HEK293 (cell line): ENCODE measurements at regions not wholly inside any gene's neighbourhood (a gene's known extent, or its start where the extent isn't known, plus 50 kb on each side); places are given as distances from the start of the nearest gene placed in this dataset.

Experiments used
- FEZF1 ChIP-seq: fragments of 450-650 bp; formaldehyde crosslinking; IDR thresholded peaks from 2 replicates; pipeline ENCODE4 v1.5.1; 2016; ENCODE audit warnings: missing biosample characterization, missing genetic modification characterization
- GFI1B ChIP-seq: fragments of 450-650 bp; formaldehyde crosslinking; IDR thresholded peaks from 2 replicates; pipeline ENCODE4 v1.5.1; 2016; ENCODE audit warnings: missing biosample characterization, missing genetic modification characterization
- GLIS2 ChIP-seq: fragments of 450-650 bp; formaldehyde crosslinking; IDR thresholded peaks from 2 replicates; pipeline ENCODE4 v1.5.1; 2016; ENCODE audit warnings: missing biosample characterization, missing genetic modification characterization
- HIC1 ChIP-seq: fragments of 450-650 bp; formaldehyde crosslinking; IDR thresholded peaks from 2 replicates; pipeline ENCODE4 v1.5.1; 2016; ENCODE audit warnings: missing biosample characterization, missing genetic modification characterization
- IKZF3 ChIP-seq: fragments of 450-650 bp; IDR thresholded peaks from 2 replicates; pipeline ENCODE4 v1.5.0; 2018; ENCODE audit warnings: missing biosample characterization, mild to moderate bottlenecking, missing genetic modification characterization, moderate library complexity
- KLF17 ChIP-seq: fragments of 450-650 bp; formaldehyde crosslinking; IDR thresholded peaks from 2 replicates; pipeline ENCODE4 v1.5.1; 2016; ENCODE audit warnings: missing biosample characterization, missing genetic modification characterization
- PBX3 ChIP-seq: sonication (generic); formaldehyde crosslinking; IDR thresholded peaks from 2 replicates; pipeline ENCODE4 v1.8.1; 2022; ENCODE audit warnings: mild to moderate bottlenecking, moderate library complexity, missing genetic modification reagents
- PRDM4 ChIP-seq: fragments of 450-650 bp; formaldehyde crosslinking; IDR thresholded peaks from 2 replicates; pipeline ENCODE4 v1.5.1; 2017; ENCODE audit warnings: missing biosample characterization, missing genetic modification characterization
- RBAK ChIP-seq: fragments of 450-650 bp; formaldehyde crosslinking; IDR thresholded peaks from 2 replicates; pipeline ENCODE4 v1.5.1; 2016; ENCODE audit warnings: missing biosample characterization, missing genetic modification characterization
- SP7 ChIP-seq: fragments of 450-650 bp; formaldehyde crosslinking; IDR thresholded peaks from 2 replicates; pipeline ENCODE4 v1.5.1; 2016; ENCODE audit warnings: missing biosample characterization, missing genetic modification characterization
- ZBTB1 ChIP-seq: fragments of 450-650 bp; formaldehyde crosslinking; IDR thresholded peaks from 2 replicates; pipeline ENCODE4 v1.5.1; 2016; ENCODE audit warnings: missing biosample characterization, missing genetic modification characterization
- ZBTB17 ChIP-seq: fragments of 450-650 bp; formaldehyde crosslinking; IDR thresholded peaks from 2 replicates; pipeline ENCODE4 v1.5.1; 2016; ENCODE audit warnings: missing biosample characterization, missing genetic modification characterization
- ZNF140 ChIP-seq: fragments of 450-650 bp; formaldehyde crosslinking; IDR thresholded peaks from 2 replicates; pipeline ENCODE4 v1.5.1; 2016; ENCODE audit warnings: missing biosample characterization, missing genetic modification characterization
- ZNF155 ChIP-seq: fragments of 450-650 bp; formaldehyde crosslinking; IDR thresholded peaks from 2 replicates; pipeline ENCODE4 v1.5.1; 2016; ENCODE audit warnings: missing biosample characterization, missing genetic modification characterization
- ZNF202 ChIP-seq: fragments of 450-650 bp; formaldehyde crosslinking; IDR thresholded peaks from 2 replicates; pipeline ENCODE4 v1.5.1; 2016; ENCODE audit warnings: missing biosample characterization, missing genetic modification characterization, borderline replicate concordance
- ZNF223 ChIP-seq: fragments of 450-650 bp; formaldehyde crosslinking; IDR thresholded peaks from 2 replicates; pipeline ENCODE4 v1.5.1; 2016; ENCODE audit warnings: missing biosample characterization, missing genetic modification characterization
- ZNF266 ChIP-seq: fragments of 450-650 bp; formaldehyde crosslinking; IDR thresholded peaks from 2 replicates; pipeline ENCODE4 v1.5.1; 2016; ENCODE audit warnings: missing biosample characterization, missing genetic modification characterization, low read depth
- ZNF280C ChIP-seq: fragments of 450-650 bp; formaldehyde crosslinking; IDR thresholded peaks from 2 replicates; pipeline ENCODE4 v1.5.1; 2016; ENCODE audit warnings: missing biosample characterization, missing genetic modification characterization
- ZNF341 ChIP-seq: fragments of 450-650 bp; formaldehyde crosslinking; IDR thresholded peaks from 2 replicates; pipeline ENCODE4; 2016; ENCODE audit warnings: low read depth, missing biosample characterization, missing genetic modification characterization
- ZNF501 ChIP-seq: fragments of 450-650 bp; formaldehyde crosslinking; IDR thresholded peaks from 2 replicates; pipeline ENCODE4 v1.5.1; 2016; ENCODE audit warnings: missing biosample characterization, missing genetic modification characterization
- ZNF514 ChIP-seq: fragments of 450-650 bp; formaldehyde crosslinking; IDR thresholded peaks from 2 replicates; pipeline ENCODE4 v1.5.1; 2016; ENCODE audit warnings: missing biosample characterization, missing genetic modification characterization
- ZNF561 ChIP-seq: fragments of 450-650 bp; IDR thresholded peaks from 2 replicates; pipeline ENCODE4 v1.5.1; 2018; ENCODE audit warnings: missing biosample characterization, missing genetic modification characterization, borderline replicate concordance
- ZNF629 ChIP-seq: fragments of 450-650 bp; formaldehyde crosslinking; IDR thresholded peaks from 2 replicates; pipeline ENCODE4 v1.5.1; 2017; ENCODE audit warnings: missing biosample characterization, missing genetic modification characterization
- ZNF677 ChIP-seq: fragments of 450-650 bp; IDR thresholded peaks from 2 replicates; pipeline ENCODE4 v1.5.0; 2018; ENCODE audit warnings: missing biosample characterization, mild to moderate bottlenecking, missing genetic modification characterization, moderate library complexity
- ZNF692 ChIP-seq: fragments of 450-650 bp; formaldehyde crosslinking; IDR thresholded peaks from 2 replicates; pipeline ENCODE4 v1.5.1; 2016; ENCODE audit warnings: missing biosample characterization, missing genetic modification characterization
- ZNF777 ChIP-seq: fragments of 450-650 bp; formaldehyde crosslinking; IDR thresholded peaks from 2 replicates; pipeline ENCODE4 v1.5.1; 2017; ENCODE audit warnings: missing biosample characterization, missing genetic modification characterization, borderline replicate concordance
- ZNF843 ChIP-seq: fragments of 450-650 bp; formaldehyde crosslinking; IDR thresholded peaks from 2 replicates; pipeline ENCODE4 v1.5.1; 2016; ENCODE audit warnings: missing biosample characterization, missing genetic modification characterization
- ZSCAN23 ChIP-seq: fragments of 450-650 bp; formaldehyde crosslinking; IDR thresholded peaks from 2 replicates; pipeline ENCODE4 v1.5.1; 2016; ENCODE audit warnings: missing biosample characterization, missing genetic modification characterization
- ZSCAN30 ChIP-seq: fragments of 450-650 bp; IDR thresholded peaks from 2 replicates; pipeline ENCODE4 v1.5.1; 2018; ENCODE audit warnings: missing biosample characterization, mild to moderate bottlenecking, missing genetic modification characterization, moderate library complexity

GRCh38 chr5:116766470-116766947 is 191.9 kb upstream of the SEMA6A start (continued):
- TF ChIP-seq ZSCAN30 (tag by site-specific recombination) (peak; percentile 85), ZNF266 (tag by site-specific recombination) (no peak), ZBTB1 (tag by site-specific recombination) (peak; percentile 22; the same call in 1 of the 2 replicates), GFI1B (tag by site-specific recombination) (0 out of 2 replicates have a peak, but pooled peaks have one; percentile 20), ZNF629 (tag by site-specific recombination) (peak; percentile 100), ZNF155 (tag by site-specific recombination) (no peak), ZNF692 (peak; percentile 88), HIC1 (tag by site-specific recombination) (peak; percentile 91), ZNF514 (tag by site-specific recombination) (no peak), ZNF677 (tag by site-specific recombination) (no peak), IKZF3 (tag by site-specific recombination) (peak; percentile 96), GLIS2 (tag by site-specific recombination) (peak; percentile 45), ZNF202 (no peak), ZNF561 (peak; percentile 87), PRDM4 (tag by site-specific recombination) (peak; percentile 56; the same call in 1 of the 2 replicates), KLF17 (tag by site-specific recombination) (0 out of 2 replicates have a peak, but pooled peaks have one; percentile 51), ZNF341 (tag by site-specific recombination) (no peak), SP7 (tag by site-specific recombination) (peak; percentile 90), RBAK (tag by site-specific recombination) (no peak), ZNF223 (tag by site-specific recombination) (no peak), FEZF1 (peak; percentile 96), ZNF140 (no peak), ZBTB17 (peak; percentile 79), ZNF843 (tag by site-specific recombination) (peak; percentile 89), ZNF777 (tag by site-specific recombination) (no peak), ZNF280C (no peak), PBX3 (CRISPR knock-in tag) (no peak), ZNF501 (tag by site-specific recombination) (peak; percentile 78; the same call in 1 of the 2 replicates), ZSCAN23 (tag by site-specific recombination) (no peak; the same call in 1 of the 2 replicates)
